HFFc6 (cell line): ENCODE measurements at regions not wholly inside any gene's neighbourhood (a gene's known extent, or its start where the extent isn't known, plus 50 kb on each side); places are given as distances from the start of the nearest gene placed in this dataset.

Source experiments
- DNase-seq: peaks from one replicate; pipeline ENCODE4 v3.0.0-alpha.2; 2018
- H3K27ac Mint-ChIP-seq: 2 replicates; pipeline ENCODE4 v1.8.0; 2020; ENCODE audit warnings: mild to moderate bottlenecking, mixed read lengths
- H3K27me3 Mint-ChIP-seq: 2 replicates; pipeline ENCODE4 v1.8.0; 2021; ENCODE audit warnings: mild to moderate bottlenecking, moderate library complexity, mixed read lengths; ENCODE audit not compliant: insufficient read depth
- H3K36me3 Mint-ChIP-seq: 2 replicates; pipeline ENCODE4 v1.8.0; 2021; ENCODE audit warnings: low read depth, mixed read lengths
- H3K4me1 Mint-ChIP-seq: 2 replicates; pipeline ENCODE4 v1.8.0; 2020; ENCODE audit warnings: low read depth, mixed read lengths
- H3K4me3 Mint-ChIP-seq: 2 replicates; pipeline ENCODE4 v1.8.0; 2020; ENCODE audit warnings: mild to moderate bottlenecking, moderate library complexity, mixed read lengths
- H3K9me3 Mint-ChIP-seq: 2 replicates; pipeline ENCODE4 v1.8.0; 2020; ENCODE audit warnings: mild to moderate bottlenecking, mixed read lengths
- CTCF ChIP-seq: fragments of 200-600 bp; sonication (generic); IDR thresholded peaks from 2 replicates; pipeline ENCODE4 v1.5.0; 2021; ENCODE audit warnings: antibody characterized with exemption, mild to moderate bottlenecking

- no peak for DNase-seq
- H3K9me3 Mint-ChIP-seq: peaks cover 9% of the 10 kb centered on the region; the same call in 1 of the 2 replicates
- H3K4me1 Mint-ChIP-seq: no peaks in the 10 kb centered on the region
- TF ChIP-seq CTCF: no peak
- H3K27ac Mint-ChIP-seq: no peak overlapping the region
- H3K27me3 Mint-ChIP-seq: no peaks in the 10 kb centered on the region; the same call in 1 of the 2 replicates
- H3K4me3 Mint-ChIP-seq: no peak overlapping the region
- no peaks in the 10 kb centered on the region for H3K36me3 Mint-ChIP-seq
Measured at GRCh38 chr2:175518206-175518605, 336.7 kb upstream of the ATP5MC3 start.

GRCh38 chr2:175516555-175516954, 335.0 kb upstream of the ATP5MC3 start:
- Mint-ChIP-seq H3K4me3 (no peak overlapping the region), H3K27ac (no peak overlapping the region)
- TF ChIP-seq CTCF: no peak

GRCh38 chr2:175500255-175500654, 318.7 kb upstream of the ATP5MC3 start:
- Mint-ChIP-seq H3K4me3 (no peak overlapping the region), H3K4me1 (no peaks in the 10 kb centered on the region), H3K36me3 (no peaks in the 10 kb centered on the region), H3K27me3 (peaks cover 2% of the 10 kb centered on the region; the same call in 1 of the 2 replicates), H3K27ac (no peak overlapping the region), H3K9me3 (peaks cover 40% of the 10 kb centered on the region)
- DNase-seq: no peak
- no peak for TF ChIP-seq CTCF

More at GRCh38 chr2:175516555-175516954, 335.0 kb upstream of the ATP5MC3 start:
- DNase-seq: no peak
- Mint-ChIP-seq H3K4me1 (no peaks in the 10 kb centered on the region), H3K36me3 (no peaks in the 10 kb centered on the region), H3K27me3 (no peaks in the 10 kb centered on the region; the same call in 1 of the 2 replicates), H3K9me3 (peaks cover 12% of the 10 kb centered on the region; the same call in 1 of the 2 replicates)

GRCh38 chr2:175490360-175490791, 308.9 kb upstream of the ATP5MC3 start:
- TF ChIP-seq CTCF: no peak
- Mint-ChIP-seq H3K4me1 (no peaks in the 10 kb centered on the region), H3K36me3 (no peaks in the 10 kb centered on the region), H3K4me3 (no peak overlapping the region), H3K9me3 (peaks cover 21% of the 10 kb centered on the region), H3K27me3 (no peaks in the 10 kb centered on the region; the same call in 1 of the 2 replicates), H3K27ac (no peak overlapping the region)
- DNase-seq: no peak

- no peak for DNase-seq
- no peak for TF ChIP-seq CTCF
- Mint-ChIP-seq H3K36me3 (no peaks in the 10 kb centered on the region), H3K27me3 (no peaks in the 10 kb centered on the region; the same call in 1 of the 2 replicates), H3K9me3 (peaks cover 4% of the 10 kb centered on the region; the same call in 1 of the 2 replicates), H3K4me3 (no peak overlapping the region), H3K27ac (no peak overlapping the region), H3K4me1 (no peaks in the 10 kb centered on the region)
Measured at GRCh38 chr2:175478096-175478768, 296.7 kb upstream of the ATP5MC3 start.
